ENCODE measurements at regions not wholly inside any gene's neighbourhood (a gene's known extent, or its start where the extent isn't known, plus 50 kb on each side); places are given as distances from the start of the nearest gene placed in this dataset.

DNA sequence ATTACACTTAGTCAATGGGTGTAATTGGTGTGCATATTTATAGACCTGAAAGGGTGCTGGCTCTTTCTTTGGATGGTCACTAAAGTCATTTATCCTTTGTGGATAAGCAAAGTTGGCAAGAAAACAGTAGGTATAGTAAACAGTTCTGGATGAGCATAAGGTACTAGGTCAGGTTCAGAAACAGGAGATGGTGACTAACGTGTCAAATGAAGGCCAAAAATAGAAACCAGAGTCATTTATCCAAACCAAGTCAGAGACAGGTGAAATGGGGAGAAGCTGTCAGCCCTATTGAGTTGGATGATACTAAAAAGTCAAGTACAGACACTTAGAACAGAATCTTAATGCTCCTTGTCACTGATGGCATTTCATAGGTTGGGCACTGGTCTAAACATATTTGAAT, 313.1 kb downstream of the KLHL13 start:
- no peak for TF ChIP-seq POLR2A (IDR thresholded peaks at IDR 0.05)
- TF ChIP-seq, protein P1, sequence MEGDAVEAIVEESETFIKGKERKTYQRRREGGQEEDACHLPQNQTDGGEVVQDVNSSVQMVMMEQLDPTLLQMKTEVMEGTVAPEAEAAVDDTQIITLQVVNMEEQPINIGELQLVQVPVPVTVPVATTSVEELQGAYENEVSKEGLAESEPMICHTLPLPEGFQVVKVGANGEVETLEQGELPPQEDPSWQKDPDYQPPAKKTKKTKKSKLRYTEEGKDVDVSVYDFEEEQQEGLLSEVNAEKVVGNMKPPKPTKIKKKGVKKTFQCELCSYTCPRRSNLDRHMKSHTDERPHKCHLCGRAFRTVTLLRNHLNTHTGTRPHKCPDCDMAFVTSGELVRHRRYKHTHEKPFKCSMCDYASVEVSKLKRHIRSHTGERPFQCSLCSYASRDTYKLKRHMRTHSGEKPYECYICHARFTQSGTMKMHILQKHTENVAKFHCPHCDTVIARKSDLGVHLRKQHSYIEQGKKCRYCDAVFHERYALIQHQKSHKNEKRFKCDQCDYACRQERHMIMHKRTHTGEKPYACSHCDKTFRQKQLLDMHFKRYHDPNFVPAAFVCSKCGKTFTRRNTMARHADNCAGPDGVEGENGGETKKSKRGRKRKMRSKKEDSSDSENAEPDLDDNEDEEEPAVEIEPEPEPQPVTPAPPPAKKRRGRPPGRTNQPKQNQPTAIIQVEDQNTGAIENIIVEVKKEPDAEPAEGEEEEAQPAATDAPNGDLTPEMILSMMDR (IDR thresholded peaks at IDR 0.05), result no peak
